GM18868 (cell line): ENCODE measurements at regions not wholly inside any gene's neighbourhood (a gene's known extent, or its start where the extent isn't known, plus 50 kb on each side); places are given as distances from the start of the nearest gene placed in this dataset.

Experiments used
- ATAC-seq: cut with Tn5 transposase; IDR thresholded peaks from one replicate; pipeline ENCODE4 v1.9.1; 2021; ENCODE audit warnings: mild to moderate bottlenecking, moderate library complexity; ENCODE audit not compliant: unreplicated experiment

GRCh38 chr13:95494082-95494681, 58.3 kb upstream of the CLDN10 start:
- ATAC-seq, result peak; percentile 74

- no peak for ATAC-seq
These were observed 56.0 kb upstream of the CLDN10 start for GRCh38 chr13:95496485-95496884.

- no peak for ATAC-seq
These were observed 55.1 kb upstream of the CLDN10 start for GRCh38 chr13:95497381-95497807.

GRCh38 chr13:95498886-95499285, 53.6 kb upstream of the CLDN10 start:
- no peak for ATAC-seq

- no peak for ATAC-seq
These were observed 52.5 kb upstream of the CLDN10 start for GRCh38 chr13:95499811-95500712.

- no peak for ATAC-seq
These were observed 50.3 kb upstream of the CLDN10 start for GRCh38 chr13:95502216-95502615.
